Urothelium cell line (cell line): ENCODE measurements at regions not wholly inside any gene's neighbourhood (a gene's known extent, or its start where the extent isn't known, plus 50 kb on each side); places are given as distances from the start of the nearest gene placed in this dataset.
"Not testable (repeated sequence)": the region's sequence is repeated elsewhere in the genome, so short reads cannot be mapped to it uniquely, and the experiment has no call there.

Experiments used
- DNase-seq: peaks from one replicate; pipeline ENCODE4 v3.0.0; 2011; ENCODE audit warnings: low spot score, mixed read lengths
- FAIRE-seq: peaks from 2 replicates; lab custom pipeline; 2011; peaks lifted over from hg19 to GRCh38; lab: Jason Lieb, UNC

DNA sequence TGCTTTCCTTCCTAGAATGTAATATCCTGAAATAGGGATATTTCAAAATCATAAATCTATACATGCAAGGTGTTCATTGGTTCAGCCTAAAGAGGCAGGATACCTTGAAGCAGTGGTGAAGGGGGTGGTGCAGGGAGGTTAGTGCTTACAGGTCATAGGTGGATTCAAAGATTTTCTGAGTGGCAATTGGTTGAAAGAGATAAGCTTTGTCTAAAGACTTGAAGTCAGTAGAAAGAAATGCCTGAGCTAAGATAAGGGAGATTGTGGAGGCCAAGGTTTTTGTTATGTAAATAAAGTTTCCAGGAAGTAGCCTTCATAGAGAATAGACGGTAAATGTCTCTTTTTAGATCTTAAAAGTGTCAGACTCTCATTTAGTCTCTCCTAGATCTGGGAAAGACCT, 741.2 kb upstream of the ZWINT start:
- no peak for FAIRE-seq
- no peak for DNase-seq

- FAIRE-seq (no peak), DNase-seq (no peak)
Observed at GRCh38 chr10:57098146-57098545, 737.1 kb upstream of the ZWINT start.

DNA sequence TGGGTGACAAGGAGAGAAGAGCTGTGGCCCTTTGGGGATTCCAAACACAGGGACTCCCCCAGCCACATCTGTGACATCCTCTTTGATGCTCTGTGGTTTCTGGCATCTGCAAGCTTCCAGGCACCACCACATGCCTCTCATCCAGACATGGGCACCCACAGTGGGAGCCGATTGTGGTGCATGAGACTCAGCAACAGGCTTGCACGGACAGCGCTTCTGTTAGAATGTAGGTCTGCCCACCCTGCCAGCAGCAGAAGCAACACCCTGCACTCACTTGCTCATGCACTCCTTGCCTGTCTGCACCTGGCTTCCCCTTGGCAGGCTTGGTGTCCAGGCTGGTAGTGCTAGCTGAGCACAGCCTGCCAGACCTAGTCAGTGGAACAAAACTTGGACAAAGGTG, 735.0 kb upstream of the ZWINT start:
- DNase-seq: no peak
- no peak for FAIRE-seq

DNA sequence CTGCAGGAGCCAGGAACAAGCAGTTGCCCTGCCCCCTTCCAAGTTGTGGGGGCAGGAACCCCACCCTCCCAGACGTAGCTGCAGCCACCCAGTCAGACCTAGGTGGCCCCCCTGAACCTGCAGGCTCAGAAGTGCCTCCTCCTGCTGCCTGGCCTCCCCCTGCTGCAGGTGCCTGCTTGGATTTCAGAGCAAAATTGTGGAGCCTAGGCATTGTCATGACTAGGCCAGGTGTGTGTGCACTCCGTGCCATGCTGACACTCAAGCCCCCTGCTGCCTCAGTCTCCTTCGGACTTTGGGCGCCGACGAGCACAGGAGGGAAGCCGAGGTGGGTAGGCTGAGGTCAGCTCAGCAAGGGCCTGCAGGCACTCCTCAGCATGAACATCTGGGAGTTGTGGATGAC, 733.9 kb upstream of the ZWINT start:
- no peak for FAIRE-seq
- DNase-seq: no peak

GRCh38 chr10:57094083-57094482, 733.0 kb upstream of the ZWINT start:
- DNase-seq: no peak
- peak; percentile 30 for FAIRE-seq

DNA sequence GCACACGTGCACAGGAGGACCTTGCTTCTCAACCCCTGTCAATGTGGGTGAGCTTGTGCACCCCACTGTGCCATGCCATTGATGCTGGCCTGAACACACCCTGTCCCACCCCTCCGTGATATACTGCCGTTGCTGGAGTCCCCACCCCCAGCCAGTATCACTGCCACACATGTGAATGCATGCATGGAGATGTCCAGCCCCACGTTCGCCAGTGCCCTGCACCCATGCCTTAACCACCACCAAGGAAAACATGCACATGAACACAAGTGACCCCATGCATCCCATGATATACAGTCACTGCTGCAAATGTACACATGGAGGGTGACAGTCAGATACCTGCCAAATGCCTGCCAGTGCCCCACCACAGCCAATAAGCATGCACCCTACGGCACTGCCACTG, 692.5 kb upstream of the ZWINT start:
- no peak for DNase-seq
- FAIRE-seq: peak; percentile 86

- FAIRE-seq: no peak
- no peak for DNase-seq
Observed at GRCh38 chr10:57049096-57049495, 688.0 kb upstream of the ZWINT start.

- FAIRE-seq (no peak), DNase-seq (no peak)
Observed at GRCh38 chr10:57038531-57038930, 677.5 kb upstream of the ZWINT start.

- FAIRE-seq: no peak
Observed at GRCh38 chr10:57035310-57035709, 674.3 kb upstream of the ZWINT start.

DNA sequence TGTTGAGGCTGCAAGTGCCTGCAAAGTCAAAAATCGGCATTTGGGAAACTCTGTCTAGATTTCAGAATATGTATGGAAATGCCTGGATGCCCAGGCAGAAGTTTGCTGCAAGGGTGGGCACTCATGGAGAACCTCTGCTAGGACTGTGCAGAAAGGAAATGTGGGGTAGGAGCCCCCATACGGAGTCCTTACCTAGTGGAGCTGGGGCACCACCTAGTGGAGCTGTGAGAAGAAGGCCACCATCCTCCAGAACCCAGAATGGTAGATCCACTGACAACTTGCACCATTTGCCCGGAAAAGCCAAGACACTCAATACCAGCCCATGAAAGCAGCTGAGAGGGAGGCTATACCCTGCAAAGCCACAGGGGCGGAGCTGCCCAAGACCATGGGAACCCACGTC, 671.2 kb upstream of the ZWINT start:
- not testable (repeated sequence) for DNase-seq, FAIRE-seq

More at GRCh38 chr10:57035310-57035709, 674.3 kb upstream of the ZWINT start:
- no peak for DNase-seq

GRCh38 chr10:57031346-57031745, 670.3 kb upstream of the ZWINT start:
- DNase-seq: no peak
- no peak for FAIRE-seq

DNA sequence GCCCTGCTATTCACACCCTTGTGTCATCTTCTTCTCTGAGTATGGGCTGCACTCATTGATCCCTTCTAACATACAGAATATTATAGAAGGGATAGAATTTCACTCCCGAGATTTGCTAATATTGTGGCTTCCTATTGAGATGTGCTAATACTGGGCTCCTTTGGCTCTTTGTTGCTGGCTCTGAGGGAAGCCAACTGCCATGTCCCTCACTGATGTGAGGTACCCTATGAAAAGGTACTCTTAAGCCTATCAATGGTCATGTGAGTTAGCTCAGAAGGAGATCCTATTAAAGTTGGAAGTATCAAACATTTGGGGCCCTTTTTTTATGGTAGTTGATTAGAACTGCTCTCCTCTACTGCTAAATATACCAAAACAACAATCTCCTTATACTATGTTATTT, 665.2 kb upstream of the ZWINT start:
- DNase-seq (no peak), FAIRE-seq (no peak)

DNA sequence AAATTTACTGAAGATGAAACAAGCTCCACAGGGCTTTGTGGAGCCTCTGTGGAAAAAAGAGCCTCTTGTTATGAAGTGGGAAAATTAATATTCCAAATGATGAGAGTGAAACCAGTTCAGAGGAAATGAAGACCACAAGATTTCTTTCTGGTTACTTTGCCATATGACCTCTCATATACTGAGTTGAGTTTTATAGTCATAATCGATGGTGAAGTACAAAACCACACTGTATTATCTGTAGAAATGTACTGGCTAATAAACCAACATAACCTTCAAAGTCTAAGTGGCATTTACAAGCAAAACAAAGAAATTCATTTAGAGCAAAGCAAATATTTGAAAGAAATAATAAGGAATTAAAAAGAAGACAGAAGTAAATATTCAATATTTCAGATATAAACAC, 662.6 kb upstream of the ZWINT start:
- FAIRE-seq (no peak), DNase-seq (no peak)

GRCh38 chr10:57018452-57018851, 657.4 kb upstream of the ZWINT start:
- no peak for FAIRE-seq

DNA sequence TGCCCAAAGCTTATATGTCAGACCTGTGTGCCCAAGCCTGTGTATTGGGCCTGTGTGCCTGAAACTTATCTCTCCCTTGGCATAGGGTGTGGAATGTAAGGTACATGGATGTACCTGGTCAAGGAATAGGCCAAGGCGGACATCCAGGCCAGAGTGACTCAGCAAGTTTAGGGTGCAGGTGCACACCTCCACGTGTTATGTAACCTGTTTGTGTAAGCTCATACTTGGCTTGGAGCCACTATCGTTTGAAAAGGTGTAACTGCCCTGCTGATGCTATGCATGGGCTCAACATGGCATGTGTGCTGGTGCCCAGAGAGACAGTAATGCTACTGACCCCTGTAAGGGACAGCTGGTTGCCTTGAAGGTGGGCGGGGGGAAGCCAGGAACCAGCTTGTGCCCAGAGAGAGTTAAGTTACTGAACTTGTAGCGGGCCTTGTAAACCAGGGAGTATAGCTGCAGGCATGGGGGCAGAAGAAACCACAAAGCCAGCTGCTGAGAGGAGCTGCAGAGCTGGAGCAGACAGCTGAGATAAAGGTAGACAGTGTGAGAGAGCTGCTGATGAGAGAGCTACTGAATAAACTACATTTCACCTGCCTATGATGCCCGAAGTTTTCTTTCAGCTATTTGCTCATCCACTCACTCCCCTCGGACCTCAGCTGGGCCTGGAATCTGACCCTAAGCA, 656.4 kb upstream of the ZWINT start:
- FAIRE-seq (peak; percentile 27), DNase-seq (no peak)

More at GRCh38 chr10:57018452-57018851, 657.4 kb upstream of the ZWINT start:
- no peak for DNase-seq

GRCh38 chr10:57015595-57016318, 654.7 kb upstream of the ZWINT start:
- FAIRE-seq (no peak), DNase-seq (no peak)

- DNase-seq (no peak), FAIRE-seq (no peak)
Observed at GRCh38 chr10:57015187-57015586, 654.1 kb upstream of the ZWINT start.

GRCh38 chr10:57014758-57015157, 653.7 kb upstream of the ZWINT start:
- no peak for FAIRE-seq
- DNase-seq: no peak

DNA sequence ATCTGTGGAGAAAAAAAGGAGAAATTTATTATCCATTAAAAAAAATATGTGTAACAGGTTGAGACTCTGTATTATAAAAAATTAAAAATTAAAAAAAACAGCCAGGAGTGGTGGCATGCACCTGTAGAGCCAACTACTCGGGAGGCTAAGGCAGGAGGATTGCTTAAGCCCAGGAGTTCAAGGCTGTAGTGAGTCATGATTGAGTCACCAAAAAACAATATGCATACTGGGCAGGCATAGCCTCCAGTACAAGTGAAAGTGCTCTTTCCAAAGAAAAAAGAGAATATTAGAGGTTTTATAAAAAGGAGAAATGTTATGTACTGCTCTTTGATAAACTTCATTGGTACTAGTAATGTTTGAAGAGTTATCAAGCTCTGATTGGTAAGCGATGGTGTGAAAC, 647.1 kb upstream of the ZWINT start:
- FAIRE-seq (no peak), DNase-seq (no peak)

DNA sequence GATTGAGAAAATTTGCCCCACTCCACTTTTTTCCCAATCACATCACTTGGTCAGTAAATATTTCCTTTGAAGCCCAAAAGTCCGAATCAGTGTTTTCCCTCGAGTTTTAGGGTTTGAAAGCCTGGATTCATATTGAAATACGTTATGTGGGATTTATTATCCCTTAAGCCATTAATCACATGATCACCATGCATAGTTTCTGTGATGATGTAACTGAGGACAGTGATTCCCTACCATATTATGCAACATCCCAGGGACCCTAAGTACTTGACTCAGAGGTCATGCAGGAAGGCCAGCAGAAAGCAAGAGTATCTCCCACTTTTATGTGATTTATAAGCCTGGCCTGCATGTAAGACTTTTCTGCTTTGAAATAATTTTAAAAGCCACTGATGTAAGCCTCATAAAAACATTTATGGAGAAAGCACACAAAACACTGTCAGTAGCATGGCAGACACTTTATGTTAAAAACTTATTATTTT, 630.6 kb upstream of the ZWINT start:
- FAIRE-seq (no peak), DNase-seq (no peak)

GRCh38 chr10:56975513-56975912, 614.5 kb upstream of the ZWINT start:
- DNase-seq (no peak), FAIRE-seq (no peak)

DNA sequence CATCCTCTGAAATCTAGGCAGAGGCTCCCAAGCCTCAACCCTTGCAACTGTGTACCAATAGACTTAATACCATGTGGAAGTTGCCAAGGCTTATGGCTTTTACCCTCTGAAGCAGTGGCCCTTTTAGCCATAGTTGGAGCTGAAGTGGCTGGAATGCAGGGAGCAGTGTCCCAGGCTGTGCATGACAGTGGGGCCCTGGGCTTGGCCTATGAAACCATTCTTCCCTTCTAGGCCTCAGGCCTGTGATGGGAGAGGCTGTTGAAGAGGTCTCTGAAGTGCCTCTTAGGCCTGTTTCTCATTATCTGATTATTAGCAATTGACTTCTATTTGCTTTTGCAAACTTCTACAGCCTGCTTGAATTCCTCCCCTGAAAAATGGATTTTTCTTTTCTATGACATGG, 612.7 kb upstream of the ZWINT start:
- no peak for DNase-seq
- FAIRE-seq: no peak
